Endothelial cell of umbilical vein (primary cell): ENCODE measurements at regions not wholly inside any gene's neighbourhood (a gene's known extent, or its start where the extent isn't known, plus 50 kb on each side); places are given as distances from the start of the nearest gene placed in this dataset.

Experiments used
- BruUV-seq: library from RNA; stranded (reverse); fragments of 400-500 nt; replicated peaks from 2 replicates; lab custom pipeline; 2021; lab: Mats Ljungman, UMichigan
- CTCF ChIA-PET: fragments of 300-600, 350-600 bp; sonication (Branson Sonifier 250); formaldehyde crosslinking; loops from one replicate; lab custom pipeline; 2021; ENCODE audit warnings: antibody characterized with exemption, inconsistent platforms; lab: Charles Lee
- POLR2A ChIA-PET: fragments of 300-600, 350-600 bp; sonication (Branson Sonifier 250); formaldehyde crosslinking; loops from one replicate; lab custom pipeline; 2021; ENCODE audit warnings: antibody characterized with exemption, inconsistent platforms; lab: Charles Lee
- DNase-seq: peaks from one replicate; pipeline ENCODE4 v3.0.0-alpha.2; 2011; ENCODE audit warnings: low read depth, low spot score
- FAIRE-seq: peaks from 2 replicates; lab custom pipeline; 2011; peaks lifted over from hg19 to GRCh38; lab: Jason Lieb, UNC
- H2AFZ ChIP-seq: 2 replicates; pipeline ENCODE4 v1.6.0; 2012; ENCODE audit warnings: low read depth, low read length, control low read depth, inconsistent platforms
- H3K27ac ChIP-seq: 2 replicates; pipeline ENCODE4 v1.5.1; 2011; ENCODE audit warnings: low read depth, mild to moderate bottlenecking, control low read depth, low read length, moderate library complexity; ENCODE audit not compliant: insufficient read depth
- H3K27me3 ChIP-seq, 2 experiments: 2 replicates each; pipeline versions ENCODE4 v1.6.0 to v1.6.1; 2011; ENCODE audit warnings: low read length in 2 of 2, mixed read lengths in 1 of 2; ENCODE audit not compliant: control insufficient read depth in 2 of 2, insufficient read depth in 2 of 2
- H3K36me3 ChIP-seq, 2 experiments: 2 replicates in 1 of 2; 3 replicates in 1 of 2; pipeline ENCODE4 v1.5.1; 2011; ENCODE audit warnings: low read length in 2 of 2, mild to moderate bottlenecking in 1 of 2, moderate library complexity in 1 of 2; ENCODE audit not compliant: control insufficient read depth in 2 of 2, insufficient read depth in 2 of 2; ENCODE audit errors: extremely low read depth in 1 of 2
- H3K4me1 ChIP-seq: 3 replicates; pipeline ENCODE4 v1.5.1; 2011; ENCODE audit warnings: mild to moderate bottlenecking, low read length; ENCODE audit not compliant: control insufficient read depth, insufficient read depth; ENCODE audit errors: extremely low read depth
- H3K4me2 ChIP-seq: 2 replicates; pipeline ENCODE4 v1.6.1; 2011; ENCODE audit warnings: low read length, control low read depth, mixed read lengths; ENCODE audit not compliant: insufficient read depth
- H3K4me3 ChIP-seq, 3 experiments: fragments of 200-600 bp in 1 of 3; sonication (generic), shearing (Covaris generic) in 1 of 3; replicated peaks in 1 of 3; 2 replicates each; pipeline ENCODE4 v1.5.1; 2011 to 2016; ENCODE audit warnings: control low read depth in 3 of 3, low read length in 3 of 3, mild to moderate bottlenecking in 2 of 3, inconsistent platforms in 1 of 3, low read depth in 1 of 3, moderate library complexity in 1 of 3; ENCODE audit not compliant: insufficient read depth in 1 of 3
- H3K79me2 ChIP-seq: 2 replicates; pipeline ENCODE4 v1.6.0; 2012; ENCODE audit warnings: low read length, inconsistent platforms; ENCODE audit not compliant: control insufficient read depth, insufficient read depth
- H3K9ac ChIP-seq: replicated peaks from 2 replicates; pipeline ENCODE3; 2011; ENCODE audit warnings: low read length, control low read depth; ENCODE audit not compliant: insufficient read depth; ENCODE audit errors: extremely low read depth
- H3K9me1 ChIP-seq: replicated peaks from 3 replicates; pipeline ENCODE4 v1.6.0; 2011; ENCODE audit warnings: mild to moderate bottlenecking, low read length; ENCODE audit not compliant: control insufficient read depth, insufficient read depth; ENCODE audit errors: extremely low read depth
- H3K9me3 ChIP-seq: replicated peaks from 2 replicates; pipeline ENCODE4 v1.5.1; 2012; ENCODE audit warnings: low read length, inconsistent platforms; ENCODE audit not compliant: control insufficient read depth, insufficient read depth
- H4K20me1 ChIP-seq: replicated peaks from 2 replicates; pipeline ENCODE3; 2011; ENCODE audit warnings: mild to moderate bottlenecking, low read length; ENCODE audit not compliant: control insufficient read depth, insufficient read depth; ENCODE audit errors: extremely low read depth
- EZH2 ChIP-seq: IDR thresholded peaks from 2 replicates; pipeline ENCODE4 v1.6.1; 2012; ENCODE audit warnings: borderline replicate concordance, low read depth, mild to moderate bottlenecking, moderate library complexity, low read length, inconsistent platforms; ENCODE audit not compliant: severe bottlenecking
- FOS ChIP-seq: IDR thresholded peaks from 2 replicates; pipeline ENCODE4 v1.6.1; 2011; ENCODE audit warnings: mild to moderate bottlenecking, low read length, moderate library complexity, borderline replicate concordance; ENCODE audit not compliant: insufficient read depth
- GATA2 ChIP-seq: IDR thresholded peaks from 2 replicates; pipeline ENCODE4 v1.7.0; 2011; ENCODE audit warnings: low read depth, mild to moderate bottlenecking, moderate library complexity, mixed read lengths, low read length; ENCODE audit not compliant: insufficient read length, insufficient read depth
- JUN ChIP-seq: IDR thresholded peaks from 2 replicates; pipeline ENCODE4 v1.6.1; 2011; ENCODE audit warnings: borderline replicate concordance, low read depth; ENCODE audit not compliant: insufficient read length, insufficient read depth
- MYC ChIP-seq: IDR thresholded peaks from one replicate; pipeline ENCODE4 v1.6.1; 2011; ENCODE audit warnings: mild to moderate bottlenecking, low read depth, low read length
- POLR2A ChIP-seq: IDR thresholded peaks from 2 replicates; pipeline ENCODE4 v1.6.1; 2012; ENCODE audit warnings: low read depth, mild to moderate bottlenecking, control low read depth, low read length
- POLR2AphosphoS5 ChIP-seq: IDR thresholded peaks from 2 replicates; pipeline ENCODE4 v1.6.1; 2012; ENCODE audit warnings: low read depth, mild to moderate bottlenecking, control low read depth, low read length, moderate library complexity; ENCODE audit not compliant: insufficient read depth
- dilution Hi-C: fragments of 300-500 bp; cut with MboI; formaldehyde crosslinking; loops from one replicate; pipeline ENCODE4 v1.15.0; 2019; ENCODE audit warnings: low sequenced_read_pairs; ENCODE audit not compliant: extremely low pct_ligation_motif_present
- intact Hi-C: fragments of 100-400 bp; cut with micrococcal nuclease; formaldehyde crosslinking; loops from one replicate; pipeline ENCODE4 v1.10.0; 2022
- TF ChIP-seq, protein P1 (sequence below), 2 donors: IDR thresholded peaks; 1 replicate in 1 of 2; 2 replicates in 1 of 2; pipeline ENCODE4 v1.5.1; 2011; ENCODE audit warnings: low read length in 2 of 2, mild to moderate bottlenecking in 2 of 2, moderate library complexity in 2 of 2, control low read depth in 1 of 2, inconsistent platforms in 1 of 2, low read depth in 1 of 2; ENCODE audit not compliant: insufficient read depth in 1 of 2; ENCODE audit errors: extremely low read depth in 1 of 2
- TF ChIP-seq, protein P2 (sequence below): IDR thresholded peaks from 2 replicates; pipeline ENCODE4 v1.6.1; 2011; ENCODE audit not compliant: insufficient read depth, insufficient read length

DNA sequence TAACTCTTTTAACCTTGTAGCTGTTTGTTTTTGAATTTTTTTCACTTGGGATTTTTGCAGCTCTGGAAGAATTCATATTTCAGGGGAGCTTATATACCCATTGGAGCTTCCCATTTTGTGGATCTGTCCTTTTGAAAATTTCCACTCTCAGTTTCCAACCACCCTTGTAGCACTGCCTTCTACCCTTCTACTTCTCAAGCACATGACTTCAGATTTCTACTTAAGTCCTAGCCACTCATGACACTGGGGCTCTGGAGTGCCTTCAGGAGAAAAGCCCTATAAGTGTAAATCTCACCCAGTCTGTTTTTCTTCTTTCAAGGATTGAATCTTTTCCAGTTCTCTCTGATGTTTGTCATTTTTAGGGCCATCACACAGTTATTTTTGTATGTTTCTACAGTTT, 283.7 kb upstream of the KCNH7 start:
- Histone ChIP-seq H3K27ac (no peak overlapping the region), H3K4me2 (no peak overlapping the region), H2AFZ (no peak overlapping the region), H3K36me3 (no peaks in the 10 kb centered on the region), H3K27me3 (no peaks in the 10 kb centered on the region), H3K4me1 (no peaks in the 10 kb centered on the region), H3K9me1 (no peaks in the 10 kb centered on the region), H4K20me1 (no peaks in the 10 kb centered on the region), H3K9ac (no peak overlapping the region), H3K79me2 (no peaks in the 10 kb centered on the region), H3K4me3 (no peak overlapping the region), H3K9me3 (no peaks in the 10 kb centered on the region)
- no TSS peak for BruUV-seq
- ChIA-PET POLR2A (no interaction called here), CTCF (no interaction called here)
- DNase-seq = no peak
- FAIRE-seq = no peak
- TF ChIP-seq, protein P1, sequence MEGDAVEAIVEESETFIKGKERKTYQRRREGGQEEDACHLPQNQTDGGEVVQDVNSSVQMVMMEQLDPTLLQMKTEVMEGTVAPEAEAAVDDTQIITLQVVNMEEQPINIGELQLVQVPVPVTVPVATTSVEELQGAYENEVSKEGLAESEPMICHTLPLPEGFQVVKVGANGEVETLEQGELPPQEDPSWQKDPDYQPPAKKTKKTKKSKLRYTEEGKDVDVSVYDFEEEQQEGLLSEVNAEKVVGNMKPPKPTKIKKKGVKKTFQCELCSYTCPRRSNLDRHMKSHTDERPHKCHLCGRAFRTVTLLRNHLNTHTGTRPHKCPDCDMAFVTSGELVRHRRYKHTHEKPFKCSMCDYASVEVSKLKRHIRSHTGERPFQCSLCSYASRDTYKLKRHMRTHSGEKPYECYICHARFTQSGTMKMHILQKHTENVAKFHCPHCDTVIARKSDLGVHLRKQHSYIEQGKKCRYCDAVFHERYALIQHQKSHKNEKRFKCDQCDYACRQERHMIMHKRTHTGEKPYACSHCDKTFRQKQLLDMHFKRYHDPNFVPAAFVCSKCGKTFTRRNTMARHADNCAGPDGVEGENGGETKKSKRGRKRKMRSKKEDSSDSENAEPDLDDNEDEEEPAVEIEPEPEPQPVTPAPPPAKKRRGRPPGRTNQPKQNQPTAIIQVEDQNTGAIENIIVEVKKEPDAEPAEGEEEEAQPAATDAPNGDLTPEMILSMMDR (IDR thresholded peaks at IDR 0.05; ENCODE audit: extremely low read depth in 1 of 2, insufficient read depth in 1 of 2, low read depth in 1 of 2, low read length in 2 of 2) = no peak
- TF ChIP-seq FOS (no peak), MYC (no peak), POLR2AphosphoS5 (no peak), EZH2 (no peak), JUN (no peak), POLR2A (no peak), GATA2 (no peak)
- TF ChIP-seq, protein P2, sequence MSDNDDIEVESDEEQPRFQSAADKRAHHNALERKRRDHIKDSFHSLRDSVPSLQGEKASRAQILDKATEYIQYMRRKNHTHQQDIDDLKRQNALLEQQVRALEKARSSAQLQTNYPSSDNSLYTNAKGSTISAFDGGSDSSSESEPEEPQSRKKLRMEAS = no peak
- intact Hi-C loops (no loop called here), dilution Hi-C loops (no loop called here)
